COLO668 (cell line): ENCODE measurements at regions not wholly inside any gene's neighbourhood (a gene's known extent, or its start where the extent isn't known, plus 50 kb on each side); places are given as distances from the start of the nearest gene placed in this dataset.

Experiments
- DNase-seq: peaks from one replicate; lab custom pipeline; 2025; ENCODE audit not compliant: unreplicated experiment; lab: John Stamatoyannopoulos, UW

DNA sequence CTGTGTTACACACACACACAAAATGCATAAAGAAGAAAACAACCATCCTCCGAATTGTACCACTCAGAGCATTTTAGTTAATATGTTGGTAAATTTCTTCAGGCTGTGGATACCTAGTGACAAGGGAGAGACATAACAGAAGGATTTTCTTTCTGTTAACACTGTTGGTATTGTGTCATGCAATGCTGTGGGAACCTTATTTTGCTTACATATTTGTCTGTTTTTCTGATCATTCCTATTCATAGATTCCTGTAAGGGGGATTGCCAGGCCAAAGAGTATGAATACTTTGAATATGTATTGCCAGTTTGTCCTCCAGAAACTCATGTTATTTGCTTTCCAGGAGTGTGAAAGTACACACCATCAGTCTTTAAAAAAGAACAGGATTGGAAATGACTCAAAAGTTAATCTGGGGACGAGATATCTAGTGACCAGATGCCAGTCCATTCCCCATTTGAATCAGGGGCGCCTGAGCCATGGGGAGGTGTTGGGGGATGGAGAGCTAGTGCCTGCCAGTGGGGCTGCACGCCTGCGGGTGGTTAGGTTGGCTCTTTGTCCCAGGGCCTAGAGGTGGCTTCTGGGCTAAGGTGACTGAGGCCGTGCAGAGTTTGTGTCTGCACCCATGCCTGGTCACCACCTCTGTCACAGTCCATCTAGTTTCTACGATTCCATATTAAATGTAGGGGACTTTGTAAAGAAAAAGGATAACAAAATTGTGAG lies 142.0 kb downstream of the PTPN20 start:
- DNase-seq, result no peak

DNA sequence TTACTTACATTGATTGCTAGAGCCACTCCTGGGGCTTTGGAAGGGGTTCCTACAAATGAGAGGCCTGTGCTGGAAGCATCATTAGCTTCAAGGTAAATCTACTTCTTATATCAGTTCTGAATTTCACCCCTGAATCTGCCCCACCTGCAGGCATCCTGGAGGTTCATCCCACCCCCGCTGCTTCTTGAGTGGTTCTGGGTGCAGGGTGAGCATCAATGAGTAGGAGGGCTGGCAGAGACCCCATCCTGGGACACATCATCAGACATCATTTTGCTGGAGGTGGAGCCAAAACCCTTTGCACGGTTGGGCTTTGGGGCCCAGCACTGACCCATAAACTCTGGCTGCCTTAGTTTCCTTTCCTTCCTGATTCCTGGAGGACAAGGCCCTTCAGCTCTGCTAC lies 143.7 kb downstream of the PTPN20 start:
- no peak for DNase-seq

DNA sequence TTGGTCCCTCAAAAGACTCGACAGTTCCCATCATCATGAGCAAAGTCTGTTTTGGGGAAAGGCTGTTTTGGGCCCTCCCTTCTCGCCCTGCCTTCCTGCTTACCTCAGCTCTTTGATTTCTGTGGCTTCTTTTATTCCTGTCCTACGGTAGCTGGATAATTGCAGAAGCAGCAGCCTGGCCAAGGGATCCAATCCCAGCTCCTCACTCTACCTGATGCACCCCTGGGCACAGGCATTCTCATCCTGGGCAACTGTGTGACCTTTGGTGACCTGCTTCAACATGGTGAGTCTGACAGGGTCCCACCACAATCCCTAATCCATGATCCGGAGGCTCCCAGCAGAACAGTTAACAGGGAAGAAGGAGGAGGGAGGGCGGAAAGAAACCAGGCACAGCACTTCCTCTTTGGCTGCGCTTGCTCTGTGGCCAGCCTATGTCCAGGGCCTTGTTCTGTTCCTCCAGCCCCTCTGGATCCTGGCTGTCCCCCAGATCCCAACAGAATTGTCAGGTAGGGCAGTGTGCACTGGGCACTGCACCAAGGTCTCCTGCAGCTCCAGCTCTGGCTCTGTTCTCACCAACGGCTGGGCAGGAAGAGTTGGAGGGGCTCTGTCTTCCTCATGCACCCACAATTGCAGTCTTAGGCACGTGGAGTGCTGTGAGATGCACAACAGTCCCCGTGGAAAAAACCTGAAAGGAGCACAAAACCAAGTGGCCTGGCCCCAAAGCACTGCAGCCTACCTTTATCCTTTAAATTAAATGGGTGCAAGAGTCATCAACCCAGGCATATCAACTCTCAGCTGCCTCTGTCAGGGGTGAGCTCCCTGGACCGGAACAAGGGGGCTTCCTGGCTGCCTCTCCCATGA lies 144.4 kb downstream of the PTPN20 start:
- DNase-seq, result no peak

DNA sequence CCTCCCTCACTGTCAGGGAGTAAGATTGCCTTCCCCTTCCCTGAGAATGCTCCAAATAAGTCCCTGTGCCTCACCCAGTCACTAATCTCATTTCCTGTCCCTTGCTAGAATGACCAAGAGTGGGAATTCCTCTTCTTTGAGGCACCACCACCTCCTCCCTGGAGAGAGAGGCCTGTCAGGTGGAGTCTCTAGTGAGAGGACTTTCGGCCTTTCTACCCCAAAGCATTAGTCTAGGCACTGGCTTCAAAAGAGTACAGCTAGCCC lies 145.0 kb downstream of the PTPN20 start:
- DNase-seq, result no peak

DNA sequence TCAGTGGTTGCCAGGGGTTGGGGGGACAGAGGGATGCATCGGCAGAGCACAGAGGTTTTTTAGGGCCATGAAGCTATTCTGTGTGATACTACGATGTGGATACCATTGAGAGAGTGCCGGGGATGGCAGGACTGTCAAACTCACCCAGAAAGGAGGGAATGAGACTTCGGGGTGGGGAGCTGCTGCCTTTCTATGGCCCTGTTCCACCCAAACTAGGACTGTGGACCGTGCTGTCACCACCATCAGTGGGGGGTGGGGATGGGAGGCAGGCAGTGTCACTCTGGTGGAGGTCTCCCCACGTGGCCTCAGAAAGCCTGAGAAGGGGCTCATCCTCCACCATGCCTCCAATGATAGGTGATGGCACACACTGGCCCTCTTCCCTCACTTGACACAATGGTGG lies 146.2 kb downstream of the PTPN20 start:
- no peak for DNase-seq

DNA sequence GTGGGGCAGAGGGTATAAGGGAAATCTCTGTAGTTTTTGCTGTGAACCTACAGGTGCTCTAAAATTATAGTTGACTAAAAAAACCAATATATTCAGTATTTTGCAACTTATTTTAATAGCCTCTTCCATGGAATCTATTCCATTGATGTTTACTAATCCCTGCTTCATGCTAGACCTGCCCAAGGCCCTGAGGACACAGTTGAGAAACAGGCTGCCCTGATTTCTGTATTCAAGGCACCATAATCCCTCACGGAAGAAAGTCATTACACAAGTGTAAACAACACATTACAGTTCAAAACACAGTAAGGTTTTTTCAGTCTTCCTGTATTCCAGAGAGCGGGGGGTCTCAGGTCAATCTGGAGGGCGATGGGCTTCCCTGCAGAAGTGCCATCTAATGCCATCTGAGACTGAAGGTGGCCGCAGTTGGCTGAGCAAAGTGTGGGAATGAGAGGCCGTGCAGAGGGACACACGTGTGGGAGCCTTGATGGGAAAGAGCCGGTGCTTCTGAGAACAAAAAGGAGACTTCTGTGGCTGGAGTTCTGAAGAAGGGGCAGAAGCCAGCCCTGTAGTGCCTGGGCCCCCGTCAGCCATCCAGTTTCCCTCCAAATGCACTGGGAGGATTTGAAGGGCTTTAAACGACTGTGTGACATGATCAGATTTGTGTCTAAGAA lies 146.9 kb downstream of the PTPN20 start:
- no peak for DNase-seq

DNA sequence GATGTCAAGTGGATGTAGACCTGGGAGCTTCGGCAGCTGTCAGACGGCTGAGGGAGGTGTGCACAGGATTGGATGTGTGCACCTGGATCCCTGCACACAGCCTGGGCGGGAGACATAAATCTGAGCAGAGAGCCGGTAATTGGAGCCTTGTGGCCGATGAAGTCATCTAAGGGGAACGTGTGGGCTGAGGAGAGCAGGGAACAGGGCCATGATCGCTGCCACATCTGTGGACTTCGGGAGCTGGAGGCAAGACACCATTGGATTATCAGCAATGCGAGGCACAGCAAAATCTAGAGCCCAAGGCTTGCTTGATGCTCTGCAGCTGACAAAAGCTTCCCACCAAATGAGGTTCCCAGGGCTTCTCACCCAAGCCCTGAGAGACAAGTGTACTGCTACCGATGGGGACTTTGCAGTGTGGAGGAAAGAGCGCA lies 147.7 kb downstream of the PTPN20 start:
- DNase-seq, result peak; percentile 29

DNA sequence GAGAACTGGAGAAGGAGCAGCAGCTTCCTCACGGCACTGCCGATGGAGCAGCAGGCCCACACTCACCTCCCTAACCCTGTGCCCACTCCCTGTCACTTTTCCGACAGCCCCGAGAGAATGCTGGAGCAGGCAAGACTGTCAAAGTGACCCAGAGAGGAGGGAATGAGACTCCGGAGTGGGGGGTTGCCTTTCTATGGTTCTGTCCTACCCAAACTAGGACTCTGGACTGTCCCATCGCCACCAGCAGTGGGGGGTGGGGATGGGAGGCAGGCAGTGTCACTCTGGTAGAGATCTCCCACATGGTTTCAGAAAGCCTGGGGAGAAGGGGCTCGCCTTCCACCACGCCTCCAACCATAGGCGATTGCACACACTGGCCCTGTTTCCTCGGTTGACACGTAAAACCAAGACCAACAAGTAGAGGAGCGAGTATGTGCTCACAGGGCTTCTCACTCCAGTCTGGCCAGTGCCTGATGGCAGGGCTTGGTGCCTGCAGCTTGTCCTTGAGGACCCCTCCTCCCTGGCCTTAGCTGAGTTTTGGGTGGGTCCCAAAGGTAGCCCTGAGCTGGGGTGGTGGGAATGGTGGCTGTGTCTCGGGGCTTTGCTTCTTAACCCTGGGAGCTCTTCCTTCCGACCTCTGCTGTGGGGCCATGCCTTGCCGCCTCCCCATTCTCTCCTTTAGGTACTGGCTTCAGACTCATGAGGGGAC lies 148.5 kb downstream of the PTPN20 start:
- no peak for DNase-seq

DNA sequence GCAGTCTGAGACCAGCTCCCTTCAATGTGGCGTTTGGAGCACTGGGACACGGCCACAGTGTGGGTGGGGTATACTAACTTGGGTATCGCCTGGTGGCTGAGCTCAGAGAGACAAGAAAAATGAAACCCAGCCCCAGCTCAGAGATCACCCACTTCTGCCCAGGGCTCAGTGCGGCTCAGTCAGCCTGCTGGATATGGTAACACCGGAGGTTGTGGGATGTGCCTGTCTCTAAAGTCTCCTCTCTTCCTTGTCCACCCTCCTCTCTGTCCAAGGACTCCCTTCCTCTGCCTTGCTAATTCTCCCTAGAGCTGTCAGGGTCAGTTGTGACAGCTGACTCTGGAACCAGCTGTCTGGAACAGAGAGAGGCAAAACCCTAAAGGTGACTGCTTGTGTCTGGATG lies 149.1 kb downstream of the PTPN20 start:
- DNase-seq, result no peak

DNA sequence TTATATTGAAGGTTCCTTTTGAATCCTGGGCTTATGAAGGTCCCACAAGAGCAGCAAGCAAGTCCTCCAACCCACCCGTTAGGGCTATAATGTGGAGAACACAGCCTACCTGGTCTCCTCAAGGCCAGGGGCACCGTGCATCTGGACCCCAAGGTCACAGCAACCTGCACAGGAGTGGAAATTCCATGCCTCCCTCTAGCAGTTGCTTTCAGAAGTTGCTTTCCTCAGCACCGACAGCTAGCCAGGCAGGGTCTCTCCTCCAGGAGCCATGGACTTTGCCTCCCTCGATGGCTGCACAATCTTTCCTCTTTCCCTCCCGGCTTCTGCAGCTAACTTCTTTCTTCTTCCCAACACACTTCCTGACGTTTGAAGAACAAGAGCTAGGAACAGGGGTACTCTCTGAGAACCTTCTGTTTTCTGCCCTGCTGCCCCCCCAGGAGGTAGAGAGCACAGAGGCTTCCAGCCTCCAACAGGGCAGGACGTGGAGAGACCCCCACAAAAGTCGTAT lies 149.8 kb downstream of the PTPN20 start:
- no peak for DNase-seq

DNA sequence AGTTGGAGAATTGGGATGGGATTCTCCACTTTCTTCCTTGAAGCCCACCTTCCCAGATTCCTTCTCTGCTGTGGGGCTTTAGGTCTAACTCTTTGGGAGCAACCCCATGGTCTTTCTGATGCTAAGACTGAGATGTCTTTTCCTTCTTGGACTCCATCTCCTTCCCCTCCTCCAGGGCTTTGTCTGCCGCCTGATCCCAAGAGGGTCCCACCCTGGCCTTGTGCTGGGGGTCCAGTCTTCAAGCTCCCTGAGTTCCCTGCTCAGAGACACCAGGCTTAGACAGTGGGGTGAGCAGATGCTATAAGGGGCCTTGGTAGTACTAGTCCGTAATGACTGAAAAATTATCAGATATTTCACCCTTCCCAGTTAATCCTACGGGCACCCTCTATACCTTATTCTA lies 150.5 kb downstream of the PTPN20 start:
- no peak for DNase-seq

DNA sequence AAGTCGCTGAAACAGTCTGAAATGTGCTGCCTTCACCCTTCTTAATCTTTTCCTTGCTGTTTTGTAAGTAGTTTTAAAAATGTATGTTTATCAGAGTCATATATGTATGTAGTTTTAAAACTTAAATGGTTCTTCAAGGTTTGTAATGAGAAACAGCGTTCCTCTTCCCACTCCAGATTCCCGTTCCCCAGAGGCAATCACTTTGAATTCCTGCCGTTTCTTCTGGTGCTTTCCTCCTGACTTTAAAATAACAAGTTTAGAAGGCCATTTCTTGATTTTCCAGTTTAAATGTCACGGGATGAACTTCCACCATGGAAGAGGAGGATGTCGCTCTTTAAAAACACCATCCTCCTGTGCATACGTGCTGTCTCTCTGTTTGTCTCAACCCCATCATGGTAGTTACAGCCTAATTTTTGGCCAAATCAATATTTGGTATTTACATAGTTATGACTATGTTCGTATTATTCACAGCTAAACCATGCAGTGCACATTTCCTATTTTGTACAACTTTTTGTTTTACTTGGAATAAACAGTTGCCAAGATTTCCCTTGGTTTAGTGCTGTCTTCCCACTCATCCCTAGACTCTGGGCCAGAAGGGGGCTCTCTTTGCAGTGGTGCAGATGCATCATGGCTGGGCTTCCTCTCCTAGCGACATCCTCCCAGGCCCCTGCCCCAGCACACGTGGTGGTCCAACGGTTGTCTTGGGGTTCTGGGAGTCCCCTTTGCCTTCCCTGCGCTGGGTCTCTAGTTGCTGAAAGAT lies 151.4 kb downstream of the PTPN20 start:
- no peak for DNase-seq

DNA sequence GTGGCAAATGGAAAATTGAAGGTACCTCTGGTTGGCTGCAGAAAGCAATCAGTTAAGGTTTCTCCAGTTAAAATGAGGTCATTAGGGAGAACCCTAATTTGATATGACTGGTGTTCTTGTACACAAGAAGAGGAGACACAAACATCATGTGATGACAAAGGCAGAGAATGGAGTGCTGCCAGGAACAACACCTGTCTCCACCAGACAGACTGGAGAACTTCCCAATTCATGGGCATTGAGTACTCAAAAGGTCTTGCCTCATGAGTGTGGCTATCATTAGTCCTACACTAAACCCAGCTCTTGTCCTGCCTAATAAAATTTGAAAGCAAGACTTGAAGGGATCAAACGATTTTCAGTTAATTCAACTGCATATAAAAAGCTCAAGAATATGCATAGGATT lies 152.6 kb downstream of the PTPN20 start:
- DNase-seq, result no peak

DNA sequence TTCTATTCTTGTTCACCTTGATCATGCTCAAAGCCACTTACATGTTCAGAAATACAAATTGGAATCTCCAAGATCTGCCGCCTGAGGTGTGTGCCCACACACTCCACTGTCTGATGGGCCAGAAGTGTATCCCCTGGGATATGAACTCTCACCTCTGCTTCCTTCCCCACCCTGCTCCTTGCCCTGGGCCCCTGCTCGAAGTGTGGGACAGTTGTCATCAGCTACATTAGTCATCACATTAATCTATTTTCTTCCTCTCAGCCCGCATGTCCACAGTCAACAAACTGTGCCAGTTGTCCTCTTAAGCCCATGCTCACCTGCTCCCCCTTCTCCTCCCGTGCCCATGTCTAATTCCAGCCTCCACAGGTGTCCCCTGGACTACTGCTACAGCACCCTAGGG lies 154.7 kb downstream of the PTPN20 start:
- DNase-seq, result no peak

DNA sequence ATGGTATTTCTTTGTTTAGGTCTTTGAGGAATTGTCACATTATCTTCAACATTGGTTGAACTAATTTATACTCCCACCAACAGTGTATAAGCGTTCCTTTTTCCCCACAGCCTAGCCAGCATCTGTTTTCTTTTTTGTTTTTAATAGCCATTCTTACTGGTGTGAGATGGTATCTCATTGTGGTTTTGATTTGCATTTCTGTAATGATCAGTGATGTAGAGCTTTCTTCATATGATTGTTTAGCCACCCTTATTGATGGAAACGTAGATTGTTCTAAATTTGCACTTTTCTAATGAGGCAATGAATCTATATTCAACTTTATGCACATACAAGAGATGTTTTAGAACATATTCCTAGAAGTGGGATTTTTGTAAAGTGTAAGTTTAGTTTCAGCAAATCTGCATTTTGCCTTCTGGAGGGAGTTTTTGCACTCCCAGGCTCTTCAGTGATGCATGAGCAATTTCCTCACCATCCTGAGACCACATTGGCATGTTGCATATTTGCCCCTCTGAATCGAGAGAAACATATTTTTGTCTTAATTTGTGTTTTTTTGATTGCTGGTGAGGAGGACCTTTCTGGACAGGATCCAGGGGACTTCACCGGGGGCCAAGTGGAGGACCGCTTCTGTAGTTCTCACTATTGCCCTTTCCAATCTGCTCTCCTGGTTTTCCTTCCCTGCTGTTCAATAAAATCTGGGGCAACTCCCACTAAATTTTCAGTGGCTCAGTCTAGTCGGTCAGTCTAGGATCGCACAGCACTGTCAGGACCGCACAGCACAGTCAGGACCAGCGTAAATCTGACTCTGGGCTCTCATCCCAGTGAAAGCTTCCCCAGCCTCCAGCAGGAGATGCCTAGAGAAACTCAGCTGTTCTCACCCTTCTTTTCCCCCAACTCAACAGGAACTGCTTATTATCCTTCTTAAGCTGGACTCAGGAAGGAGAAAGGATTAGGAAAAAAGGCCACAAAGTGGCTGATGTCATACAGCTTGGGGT lies 157.0 kb downstream of the PTPN20 start:
- no peak for DNase-seq

DNA sequence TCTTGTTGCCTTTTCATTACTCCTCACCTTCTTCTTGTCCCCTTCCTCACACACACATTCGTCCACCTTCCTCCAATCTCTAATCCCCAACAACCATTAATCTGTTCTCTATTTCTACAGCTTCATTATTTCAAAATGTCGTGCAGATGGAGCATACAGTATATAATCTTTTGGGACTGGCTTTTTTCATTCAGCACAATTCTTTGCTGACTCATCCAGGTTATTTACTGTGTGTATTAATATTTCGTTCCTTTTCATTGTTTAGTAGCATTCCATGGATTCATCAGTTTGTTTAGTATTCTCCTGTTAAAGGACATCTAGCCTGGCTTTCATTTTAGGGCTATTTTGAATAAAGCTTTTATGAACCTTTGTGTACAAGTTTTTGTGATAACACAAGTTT lies 159.3 kb downstream of the PTPN20 start:
- no peak for DNase-seq

DNA sequence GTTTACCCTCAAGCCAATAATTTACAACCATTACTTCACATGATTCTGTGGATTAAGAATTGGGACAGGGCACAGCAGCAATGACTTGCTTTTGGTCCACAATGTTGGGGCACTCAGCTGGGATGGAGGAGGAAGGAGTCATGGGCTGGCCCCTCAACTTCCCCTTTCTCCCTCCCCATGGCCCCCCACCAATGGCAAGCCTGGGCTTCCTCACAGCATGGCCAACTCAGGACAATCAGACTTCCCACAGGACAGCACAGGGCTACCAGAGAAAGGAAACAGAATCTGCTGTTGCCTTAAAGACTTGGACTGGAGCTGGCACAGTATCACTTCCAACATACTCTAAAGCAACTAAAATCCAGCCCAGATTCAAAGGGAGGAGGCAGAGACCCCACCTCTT lies 160.7 kb downstream of the PTPN20 start:
- no peak for DNase-seq

DNA sequence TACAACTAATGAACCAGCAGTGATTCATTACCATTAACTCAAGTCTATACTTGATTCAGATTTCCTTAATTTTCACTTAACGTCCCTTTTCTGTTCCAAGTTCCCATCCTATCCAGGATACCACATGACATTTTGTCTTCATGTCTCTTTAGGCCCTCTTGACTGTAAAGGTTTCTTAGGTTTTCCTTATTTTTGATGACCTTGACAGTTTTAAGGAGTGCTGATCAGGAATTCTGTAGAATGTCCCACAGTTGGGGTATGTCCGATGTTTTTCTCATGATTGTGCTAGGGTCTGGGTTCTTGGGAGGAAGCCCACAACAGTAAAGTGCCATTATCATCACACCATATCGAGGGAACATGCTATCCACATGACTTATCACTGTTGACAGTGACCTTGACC lies 162.7 kb downstream of the PTPN20 start:
- no peak for DNase-seq

DNA sequence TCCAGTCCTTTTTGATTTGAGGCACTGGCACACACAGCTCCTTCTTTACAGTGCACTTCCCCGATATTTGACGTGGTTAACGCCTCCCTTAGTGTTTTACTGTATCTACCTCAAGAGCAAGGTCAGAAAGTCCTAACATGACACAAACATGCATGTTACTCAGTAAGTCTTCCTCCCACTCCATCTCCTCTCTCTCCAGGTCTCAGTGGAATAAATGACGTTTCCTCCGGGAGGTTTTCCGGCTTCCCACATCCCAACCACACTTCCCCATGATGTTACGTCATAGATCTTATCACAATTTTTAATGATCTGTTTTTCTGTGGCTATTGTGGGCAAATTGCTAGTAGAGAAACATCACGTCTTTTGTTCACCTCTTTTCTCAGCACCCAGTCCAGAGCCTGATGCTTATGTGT lies 165.7 kb downstream of the PTPN20 start:
- DNase-seq, result no peak
